Breast epithelium (tissue), 4 donors: ENCODE measurements at regions not wholly inside any gene's neighbourhood (a gene's known extent, or its start where the extent isn't known, plus 50 kb on each side); places are given as distances from the start of the nearest gene placed in this dataset.

Experiments
- DNase-seq, 2 donors: peaks; one replicate each; pipeline ENCODE4 v3.0.0-alpha.2; 2019; ENCODE audit warnings: low spot score in 2 of 2
- H3K27ac ChIP-seq, 2 donors: fragments of 200-600 bp; sonication (generic) in 1 of 2; one replicate each; pipeline ENCODE4 v1.5.1; 2016 to 2019; ENCODE audit warnings: mild to moderate bottlenecking in 1 of 2
- H3K27me3 ChIP-seq, 2 donors: fragments of 200-600 bp; sonication (generic) in 1 of 2; one replicate each; pipeline versions ENCODE4 v1.5.1 to v1.6.0; 2017 to 2019; ENCODE audit warnings: control low read depth in 1 of 2, mild to moderate bottlenecking in 1 of 2
- H3K36me3 ChIP-seq: fragments of 200-600 bp; one replicate; pipeline ENCODE4 v1.5.1; 2019
- H3K4me1 ChIP-seq, 2 donors: fragments of 200-600 bp; sonication (generic); one replicate each; pipeline ENCODE4 v1.5.1; 2016 to 2019; ENCODE audit warnings: control low read depth in 1 of 2
- H3K4me3 ChIP-seq, 3 donors: fragments of 200-600 bp; sonication (generic); 1 replicate in 2 of 3; 2 replicates in 1 of 3; pipeline ENCODE4 v1.5.1; 2016 to 2019; ENCODE audit warnings: mild to moderate bottlenecking in 3 of 3, moderate library complexity in 2 of 3
- H3K9me3 ChIP-seq, 2 donors: fragments of 200-600 bp; sonication (generic) in 1 of 2; one replicate each; pipeline ENCODE4 v1.5.1; 2016 to 2019; ENCODE audit warnings: control low read depth in 1 of 2
- POLR2A ChIP-seq: fragments of 450-650 bp; IDR thresholded peaks from one replicate; pipeline ENCODE4 v1.6.1; 2016; ENCODE audit warnings: antibody characterized with exemption, mild to moderate bottlenecking, moderate library complexity
- POLR2AphosphoS5 ChIP-seq, 3 donors: sonication (generic); formaldehyde crosslinking; IDR thresholded peaks; one replicate each; pipeline ENCODE4 v1.6.1; 2017; ENCODE audit warnings: antibody characterized with exemption in 3 of 3
- intact Hi-C: fragments of 100-400 bp; cut with DNase I; formaldehyde crosslinking; loops from one replicate; pipeline ENCODE4 v1.15.1; 2023; ENCODE audit warnings: low total_unique reads
- TF ChIP-seq, protein P1 (sequence below), 3 donors: fragments of 450-650 bp; IDR thresholded peaks; one replicate each; pipeline ENCODE4 v1.5.1; 2016 to 2017; ENCODE audit warnings: antibody characterized with exemption in 3 of 3, mild to moderate bottlenecking in 3 of 3, moderate library complexity in 3 of 3

- Histone ChIP-seq H3K27ac (no peak overlapping the region), H3K4me1 (no peaks in the 10 kb centered on the region), H3K9me3 (no peaks in the 10 kb centered on the region), H3K36me3 (no peaks in the 10 kb centered on the region), H3K4me3 (no peak overlapping the region), H3K27me3 (no peaks in the 10 kb centered on the region)
- TF ChIP-seq POLR2AphosphoS5 (IDR thresholded peaks at IDR 0.05) (no peak), POLR2A (no peak)
- TF ChIP-seq, protein P1, sequence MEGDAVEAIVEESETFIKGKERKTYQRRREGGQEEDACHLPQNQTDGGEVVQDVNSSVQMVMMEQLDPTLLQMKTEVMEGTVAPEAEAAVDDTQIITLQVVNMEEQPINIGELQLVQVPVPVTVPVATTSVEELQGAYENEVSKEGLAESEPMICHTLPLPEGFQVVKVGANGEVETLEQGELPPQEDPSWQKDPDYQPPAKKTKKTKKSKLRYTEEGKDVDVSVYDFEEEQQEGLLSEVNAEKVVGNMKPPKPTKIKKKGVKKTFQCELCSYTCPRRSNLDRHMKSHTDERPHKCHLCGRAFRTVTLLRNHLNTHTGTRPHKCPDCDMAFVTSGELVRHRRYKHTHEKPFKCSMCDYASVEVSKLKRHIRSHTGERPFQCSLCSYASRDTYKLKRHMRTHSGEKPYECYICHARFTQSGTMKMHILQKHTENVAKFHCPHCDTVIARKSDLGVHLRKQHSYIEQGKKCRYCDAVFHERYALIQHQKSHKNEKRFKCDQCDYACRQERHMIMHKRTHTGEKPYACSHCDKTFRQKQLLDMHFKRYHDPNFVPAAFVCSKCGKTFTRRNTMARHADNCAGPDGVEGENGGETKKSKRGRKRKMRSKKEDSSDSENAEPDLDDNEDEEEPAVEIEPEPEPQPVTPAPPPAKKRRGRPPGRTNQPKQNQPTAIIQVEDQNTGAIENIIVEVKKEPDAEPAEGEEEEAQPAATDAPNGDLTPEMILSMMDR (IDR thresholded peaks at IDR 0.05), result no peak
- intact Hi-C loops, result no loop called here
- no peak for DNase-seq
Measured at GRCh38 chr6:99801805-99802204, 192.2 kb downstream of the MCHR2 start.

GRCh38 chr6:99802396-99803031 is 191.5 kb downstream of the MCHR2 start:
- Histone ChIP-seq H3K4me1 (no peaks in the 10 kb centered on the region), H3K27me3 (no peaks in the 10 kb centered on the region), H3K9me3 (no peaks in the 10 kb centered on the region), H3K4me3 (no peak overlapping the region), H3K27ac (no peak overlapping the region), H3K36me3 (no peaks in the 10 kb centered on the region)
- intact Hi-C loops, result no loop called here
- TF ChIP-seq, protein P1 (IDR thresholded peaks at IDR 0.05), result no peak
- TF ChIP-seq POLR2AphosphoS5 (IDR thresholded peaks at IDR 0.05), result no peak
- no peak for TF ChIP-seq POLR2A
- no peak for DNase-seq

GRCh38 chr6:99808992-99809391 is 185.0 kb downstream of the MCHR2 start:
- no peak for DNase-seq
- H3K4me1 ChIP-seq, result no peaks in the 10 kb centered on the region
- no peaks in the 10 kb centered on the region for H3K27me3 ChIP-seq
- no peaks in the 10 kb centered on the region for H3K9me3 ChIP-seq
- no peak overlapping the region for H3K4me3 ChIP-seq
- no peaks in the 10 kb centered on the region for H3K36me3 ChIP-seq
- TF ChIP-seq POLR2A, result no peak
- H3K27ac ChIP-seq, result no peak overlapping the region
- intact Hi-C loops, result no loop called here

DNA sequence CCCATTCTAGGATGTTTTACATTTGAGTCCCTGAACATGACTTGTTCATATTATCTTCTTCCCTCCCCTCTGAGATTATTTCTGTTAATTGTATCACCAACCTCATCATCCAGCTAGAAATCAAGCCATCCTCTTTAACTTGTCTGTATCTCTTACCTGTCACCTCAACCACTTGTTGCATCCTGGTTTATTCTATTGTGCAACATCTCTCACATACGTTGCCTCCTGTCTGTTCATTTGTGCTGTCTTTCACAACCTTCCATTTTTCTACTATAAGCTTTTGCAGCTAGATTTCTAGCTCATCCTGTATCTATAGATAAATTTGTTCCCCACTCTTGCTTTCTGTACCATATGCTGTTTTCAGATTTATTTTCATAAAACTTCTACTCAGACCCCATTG is 183.7 kb downstream of the MCHR2 start:
- TF ChIP-seq, protein P1 (IDR thresholded peaks at IDR 0.05), result no peak
- H3K36me3 ChIP-seq, result no peaks in the 10 kb centered on the region
- no peak for DNase-seq
- no peak overlapping the region for H3K27ac ChIP-seq
- no peaks in the 10 kb centered on the region for H3K9me3 ChIP-seq
- no peaks in the 10 kb centered on the region for H3K27me3 ChIP-seq
- H3K4me3 ChIP-seq, result no peak overlapping the region
- H3K4me1 ChIP-seq, result no peaks in the 10 kb centered on the region
- intact Hi-C loops, result no loop called here

- H3K4me1 ChIP-seq, result no peaks in the 10 kb centered on the region
- no peak overlapping the region for H3K27ac ChIP-seq
- TF ChIP-seq, protein P1 (IDR thresholded peaks at IDR 0.05), result no peak
- no peak for TF ChIP-seq POLR2A
- TF ChIP-seq POLR2AphosphoS5 (IDR thresholded peaks at IDR 0.05), result no peak
- no peaks in the 10 kb centered on the region for H3K27me3 ChIP-seq
- no peak overlapping the region for H3K4me3 ChIP-seq
- no peak for DNase-seq
- intact Hi-C loops, result no loop called here
- no peaks in the 10 kb centered on the region for H3K9me3 ChIP-seq
- H3K36me3 ChIP-seq, result no peaks in the 10 kb centered on the region
Measured at GRCh38 chr6:99810942-99811620, 182.9 kb downstream of the MCHR2 start.
